ENCODE measurements at regions not wholly inside any gene's neighbourhood (a gene's known extent, or its start where the extent isn't known, plus 50 kb on each side); places are given as distances from the start of the nearest gene placed in this dataset.

- Histone ChIP-seq H3K56ac (ENCODE audit: low read length) (no peak overlapping the region), H3K79me2 (ENCODE audit: control insufficient read depth, insufficient read depth, low read length) (no peaks in the 10 kb centered on the region), H3K36me3 (ENCODE audit: control insufficient read depth, insufficient read depth, low read length) (no peaks in the 10 kb centered on the region), H2AK5ac (ENCODE audit: low read length) (no peak overlapping the region), H3K79me1 (ENCODE audit: low read length) (no peaks in the 10 kb centered on the region), H2BK5ac (ENCODE audit: low read length) (no peak overlapping the region), H3K4me2 (ENCODE audit: low read length) (no peak overlapping the region), H3K4ac (ENCODE audit: low read depth, low read length) (no peak overlapping the region), H3K23ac (ENCODE audit: low read length) (no peak overlapping the region), H3K9ac (ENCODE audit: low read length) (no peak overlapping the region), H3K4me3 (ENCODE audit: low read length) (no peak overlapping the region), H4K5ac (ENCODE audit: low read length) (no peak overlapping the region), H4K8ac (ENCODE audit: low read depth, low read length) (no peak overlapping the region), H3K4me1 (ENCODE audit: control insufficient read depth, low read depth, low read length) (no peaks in the 10 kb centered on the region), H2BK15ac (replicated peaks; ENCODE audit: low read depth) (no peak overlapping the region), H3K27me3 (ENCODE audit: insufficient read depth, low read length, poor library complexity) (no peaks in the 10 kb centered on the region), H2BK120ac (ENCODE audit: low read depth, low read length) (no peak overlapping the region), H3K18ac (ENCODE audit: low read length) (no peak overlapping the region), H3K27ac (ENCODE audit: low read depth, low read length) (no peak overlapping the region)
- no CpG with 5 or more reads among the region's 2 CpGs for WGBS (ENCODE audit: extremely low coverage, insufficient coverage, low lambda C conversion rate)
- DNase-seq: no peak
Observed at GRCh38 chr11:91876746-91877145, 347.9 kb upstream of the FAT3 start.

DNA sequence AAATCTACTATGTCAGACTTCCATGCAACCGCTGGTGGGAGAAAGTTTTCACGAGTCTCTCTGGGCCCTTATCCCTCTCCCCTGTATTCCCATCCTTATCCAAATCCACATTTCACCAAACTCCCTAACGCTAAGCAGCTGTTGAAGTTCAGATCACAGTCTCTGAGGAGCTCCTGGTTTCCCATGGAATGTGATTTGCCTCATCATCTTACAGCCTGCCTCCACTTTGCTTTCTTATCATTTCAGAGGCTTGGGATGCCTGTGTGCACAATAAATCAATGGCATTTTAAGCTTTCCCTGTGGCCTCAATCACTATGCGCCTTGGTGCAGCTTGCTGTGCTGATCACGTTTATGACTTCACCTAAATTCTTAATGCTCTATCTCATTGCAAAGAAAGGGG is 352.4 kb upstream of the FAT3 start:
- Histone ChIP-seq H2AK5ac (ENCODE audit: low read length) (no peak overlapping the region), H2BK15ac (replicated peaks; ENCODE audit: low read depth) (no peak overlapping the region), H3K4me3 (ENCODE audit: low read length) (no peak overlapping the region), H3K18ac (ENCODE audit: low read length) (no peak overlapping the region), H3K79me2 (ENCODE audit: control insufficient read depth, insufficient read depth, low read length) (no peaks in the 10 kb centered on the region), H3K56ac (ENCODE audit: low read length) (no peak overlapping the region), H2BK5ac (ENCODE audit: low read length) (no peak overlapping the region), H3K4me2 (ENCODE audit: low read length) (no peak overlapping the region), H2BK120ac (ENCODE audit: low read depth, low read length) (no peak overlapping the region), H3K27me3 (ENCODE audit: insufficient read depth, low read length, poor library complexity) (no peaks in the 10 kb centered on the region), H4K8ac (ENCODE audit: low read depth, low read length) (no peak overlapping the region), H4K5ac (ENCODE audit: low read length) (no peak overlapping the region), H3K4me1 (ENCODE audit: control insufficient read depth, low read depth, low read length) (no peaks in the 10 kb centered on the region), H3K79me1 (ENCODE audit: low read length) (no peaks in the 10 kb centered on the region), H3K4ac (ENCODE audit: low read depth, low read length) (no peak overlapping the region), H3K9ac (ENCODE audit: low read length) (no peak overlapping the region), H3K23ac (ENCODE audit: low read length) (no peak overlapping the region), H3K27ac (ENCODE audit: low read depth, low read length) (no peak overlapping the region), H3K36me3 (ENCODE audit: control insufficient read depth, insufficient read depth, low read length) (no peaks in the 10 kb centered on the region)
- DNase-seq: peak; percentile 55
- WGBS (ENCODE audit: extremely low coverage, insufficient coverage, low lambda C conversion rate): no CpG with 5 or more reads among the region's 5 CpGs

GRCh38 chr11:91871791-91872190 is 352.8 kb upstream of the FAT3 start:
- H3K27me3 ChIP-seq (ENCODE audit: insufficient read depth, low read length, poor library complexity): no peaks in the 10 kb centered on the region
- no peak overlapping the region for H2BK120ac ChIP-seq (ENCODE audit: low read depth, low read length)
- no peaks in the 10 kb centered on the region for H3K4me1 ChIP-seq (ENCODE audit: control insufficient read depth, low read depth, low read length)
- H3K23ac ChIP-seq (ENCODE audit: low read length): no peak overlapping the region
- no peak overlapping the region for H3K9ac ChIP-seq (ENCODE audit: low read length)
- H3K4me2 ChIP-seq (ENCODE audit: low read length): no peak overlapping the region
- no peak overlapping the region for H3K4ac ChIP-seq (ENCODE audit: low read depth, low read length)
- H3K56ac ChIP-seq (ENCODE audit: low read length): no peak overlapping the region
- no peaks in the 10 kb centered on the region for H3K36me3 ChIP-seq (ENCODE audit: control insufficient read depth, insufficient read depth, low read length)
- no peak overlapping the region for H2BK5ac ChIP-seq (ENCODE audit: low read length)
- no peak overlapping the region for H3K27ac ChIP-seq (ENCODE audit: low read depth, low read length)
- H3K4me3 ChIP-seq (ENCODE audit: low read length): no peak overlapping the region
- H4K8ac ChIP-seq (ENCODE audit: low read depth, low read length): no peak overlapping the region
- H3K79me1 ChIP-seq (ENCODE audit: low read length): no peaks in the 10 kb centered on the region
- no peak overlapping the region for H4K5ac ChIP-seq (ENCODE audit: low read length)
- H2AK5ac ChIP-seq (ENCODE audit: low read length): no peak overlapping the region
- no peak overlapping the region for H2BK15ac ChIP-seq (replicated peaks; ENCODE audit: low read depth)
- no CpG with 5 or more reads among the region's 1 CpG for WGBS (ENCODE audit: extremely low coverage, insufficient coverage, low lambda C conversion rate)
- no peak for DNase-seq
- no peaks in the 10 kb centered on the region for H3K79me2 ChIP-seq (ENCODE audit: control insufficient read depth, insufficient read depth, low read length)
- H3K18ac ChIP-seq (ENCODE audit: low read length): no peak overlapping the region

DNA sequence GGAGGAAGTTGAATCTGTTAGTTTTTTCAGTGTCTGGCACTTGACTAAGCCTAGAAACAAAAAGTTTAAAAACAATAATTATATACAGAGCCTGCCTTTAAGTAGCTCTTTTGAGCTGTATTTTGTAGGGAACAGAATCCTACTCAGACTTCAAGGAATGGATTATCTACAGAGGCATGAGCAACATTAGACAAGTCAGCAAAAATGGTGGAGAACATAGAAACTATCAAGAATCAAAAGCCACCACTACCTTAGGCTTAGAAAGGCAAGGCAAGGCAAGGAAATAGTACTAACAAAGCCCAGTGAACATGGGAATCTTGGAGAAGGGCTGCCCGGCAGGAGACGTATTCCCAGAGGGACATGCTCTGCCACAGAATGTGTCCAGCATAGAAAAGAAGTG is 353.6 kb upstream of the FAT3 start:
- no peak overlapping the region for H2BK15ac ChIP-seq (replicated peaks; ENCODE audit: low read depth)
- no peaks in the 10 kb centered on the region for H3K79me1 ChIP-seq (ENCODE audit: low read length)
- H3K23ac ChIP-seq (ENCODE audit: low read length): no peak overlapping the region
- no peak overlapping the region for H3K56ac ChIP-seq (ENCODE audit: low read length)
- WGBS (ENCODE audit: extremely low coverage, insufficient coverage, low lambda C conversion rate): no CpG with 5 or more reads among the region's 2 CpGs
- H3K18ac ChIP-seq (ENCODE audit: low read length): no peak overlapping the region
- no peak overlapping the region for H2BK120ac ChIP-seq (ENCODE audit: low read depth, low read length)
- H3K4me3 ChIP-seq (ENCODE audit: low read length): no peak overlapping the region
- no peaks in the 10 kb centered on the region for H3K36me3 ChIP-seq (ENCODE audit: control insufficient read depth, insufficient read depth, low read length)
- no peaks in the 10 kb centered on the region for H3K79me2 ChIP-seq (ENCODE audit: control insufficient read depth, insufficient read depth, low read length)
- no peak overlapping the region for H4K8ac ChIP-seq (ENCODE audit: low read depth, low read length)
- DNase-seq: no peak
- no peak overlapping the region for H3K27ac ChIP-seq (ENCODE audit: low read depth, low read length)
- H2BK5ac ChIP-seq (ENCODE audit: low read length): no peak overlapping the region
- no peak overlapping the region for H3K9ac ChIP-seq (ENCODE audit: low read length)
- no peak overlapping the region for H2AK5ac ChIP-seq (ENCODE audit: low read length)
- H3K4ac ChIP-seq (ENCODE audit: low read depth, low read length): no peak overlapping the region
- no peak overlapping the region for H4K5ac ChIP-seq (ENCODE audit: low read length)
- no peaks in the 10 kb centered on the region for H3K27me3 ChIP-seq (ENCODE audit: insufficient read depth, low read length, poor library complexity)
- H3K4me2 ChIP-seq (ENCODE audit: low read length): no peak overlapping the region
- no peaks in the 10 kb centered on the region for H3K4me1 ChIP-seq (ENCODE audit: control insufficient read depth, low read depth, low read length)

- no peak overlapping the region for H3K27ac ChIP-seq (ENCODE audit: low read depth, low read length)
- no peaks in the 10 kb centered on the region for H3K79me1 ChIP-seq (ENCODE audit: low read length)
- H2AK5ac ChIP-seq (ENCODE audit: low read length): no peak overlapping the region
- H2BK5ac ChIP-seq (ENCODE audit: low read length): no peak overlapping the region
- no peak overlapping the region for H3K4me3 ChIP-seq (ENCODE audit: low read length)
- H3K27me3 ChIP-seq (ENCODE audit: insufficient read depth, low read length, poor library complexity): no peaks in the 10 kb centered on the region
- no peak overlapping the region for H3K4ac ChIP-seq (ENCODE audit: low read depth, low read length)
- no CpG with 5 or more reads among the region's 2 CpGs for WGBS (ENCODE audit: extremely low coverage, insufficient coverage, low lambda C conversion rate)
- H2BK120ac ChIP-seq (ENCODE audit: low read depth, low read length): no peak overlapping the region
- H3K4me1 ChIP-seq (ENCODE audit: control insufficient read depth, low read depth, low read length): no peaks in the 10 kb centered on the region
- no peak overlapping the region for H2BK15ac ChIP-seq (replicated peaks; ENCODE audit: low read depth)
- no peak overlapping the region for H3K4me2 ChIP-seq (ENCODE audit: low read length)
- H4K8ac ChIP-seq (ENCODE audit: low read depth, low read length): no peak overlapping the region
- no peaks in the 10 kb centered on the region for H3K36me3 ChIP-seq (ENCODE audit: control insufficient read depth, insufficient read depth, low read length)
- no peak for DNase-seq
- no peak overlapping the region for H4K5ac ChIP-seq (ENCODE audit: low read length)
- H3K9ac ChIP-seq (ENCODE audit: low read length): no peak overlapping the region
- H3K56ac ChIP-seq (ENCODE audit: low read length): no peak overlapping the region
- no peak overlapping the region for H3K18ac ChIP-seq (ENCODE audit: low read length)
- H3K23ac ChIP-seq (ENCODE audit: low read length): no peak overlapping the region
- no peaks in the 10 kb centered on the region for H3K79me2 ChIP-seq (ENCODE audit: control insufficient read depth, insufficient read depth, low read length)
Observed at GRCh38 chr11:91869686-91870085, 354.9 kb upstream of the FAT3 start.

DNA sequence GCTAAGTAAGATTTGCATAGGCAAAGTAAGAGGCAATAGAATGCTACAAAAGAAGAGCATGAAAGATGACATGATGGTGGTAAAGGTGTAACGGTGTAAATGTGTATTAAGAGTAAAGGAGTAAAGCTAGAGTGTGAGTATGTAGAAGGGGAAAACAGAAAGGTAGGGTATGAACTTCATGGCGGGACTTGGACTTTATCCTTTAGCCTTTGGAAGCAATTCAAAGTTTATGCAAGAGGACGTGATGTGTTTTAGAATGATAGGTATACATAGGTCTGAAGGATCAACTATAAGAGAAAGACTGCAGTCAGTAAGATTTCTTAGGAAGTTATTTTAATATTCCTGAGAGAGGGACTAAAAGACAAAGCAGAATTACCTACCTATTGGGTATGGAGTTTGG is 358.0 kb upstream of the FAT3 start:
- Histone ChIP-seq H3K27ac (ENCODE audit: low read depth, low read length) (no peak overlapping the region), H2BK15ac (replicated peaks; ENCODE audit: low read depth) (no peak overlapping the region), H3K4ac (ENCODE audit: low read depth, low read length) (no peak overlapping the region), H3K79me1 (ENCODE audit: low read length) (no peaks in the 10 kb centered on the region), H3K27me3 (ENCODE audit: insufficient read depth, low read length, poor library complexity) (no peaks in the 10 kb centered on the region), H3K4me2 (ENCODE audit: low read length) (no peak overlapping the region), H3K79me2 (ENCODE audit: control insufficient read depth, insufficient read depth, low read length) (no peaks in the 10 kb centered on the region), H3K4me3 (ENCODE audit: low read length) (no peak overlapping the region), H2AK5ac (ENCODE audit: low read length) (no peak overlapping the region), H2BK120ac (ENCODE audit: low read depth, low read length) (no peak overlapping the region), H3K36me3 (ENCODE audit: control insufficient read depth, insufficient read depth, low read length) (no peaks in the 10 kb centered on the region), H2BK5ac (ENCODE audit: low read length) (no peak overlapping the region), H3K23ac (ENCODE audit: low read length) (no peak overlapping the region), H3K56ac (ENCODE audit: low read length) (no peak overlapping the region), H3K9ac (ENCODE audit: low read length) (no peak overlapping the region), H4K5ac (ENCODE audit: low read length) (no peak overlapping the region), H4K8ac (ENCODE audit: low read depth, low read length) (no peak overlapping the region), H3K18ac (ENCODE audit: low read length) (no peak overlapping the region), H3K4me1 (ENCODE audit: control insufficient read depth, low read depth, low read length) (no peaks in the 10 kb centered on the region)
- WGBS (ENCODE audit: extremely low coverage, insufficient coverage, low lambda C conversion rate): 100% methylated on average over 1 of the region's 3 CpGs
- DNase-seq: no peak

All from mesendoderm (in vitro differentiated cells).